ENCODE measurements at regions not wholly inside any gene's neighbourhood (a gene's known extent, or its start where the extent isn't known, plus 50 kb on each side); places are given as distances from the start of the nearest gene placed in this dataset.

- H3K36me3 ChIP-seq (ENCODE audit: control insufficient read depth, insufficient read depth, low read length), result no peaks in the 10 kb centered on the region
- peaks cover 2% of the 10 kb centered on the region for H3K27me3 ChIP-seq (ENCODE audit: control insufficient read depth, insufficient read depth, low read length)
- no peaks in the 10 kb centered on the region for H3K4me1 ChIP-seq (ENCODE audit: control insufficient read depth, extremely low read depth, insufficient read depth, low read length)
- H3K4me2 ChIP-seq (ENCODE audit: extremely low read depth, insufficient read depth, low read length), result no peak overlapping the region
- H2AFZ ChIP-seq (ENCODE audit: low read length), result no peak overlapping the region
- H3K9ac ChIP-seq (ENCODE audit: insufficient read depth, low read length), result no peak overlapping the region
- no peaks in the 10 kb centered on the region for H3K9me3 ChIP-seq (ENCODE audit: control insufficient read depth, insufficient read depth, low read depth, low read length)
- H3K4me3 ChIP-seq (replicated peaks in 1 of 4; ENCODE audit: control extremely low read depth in 1 of 4, insufficient read depth in 1 of 4, low read depth in 3 of 4, low read length in 4 of 4), result no peak overlapping the region
- H3K79me2 ChIP-seq (ENCODE audit: control insufficient read depth, insufficient read depth, low read length), result no peaks in the 10 kb centered on the region
- H3K27ac ChIP-seq (ENCODE audit: insufficient read depth, low read length), result no peak overlapping the region
- DNase-seq (ENCODE audit: low read depth in 2 of 2), result no peak
- no peaks in the 10 kb centered on the region for H4K20me1 ChIP-seq (ENCODE audit: control insufficient read depth, extremely low read depth, insufficient read depth, low read length)
- TF ChIP-seq, protein P1, sequence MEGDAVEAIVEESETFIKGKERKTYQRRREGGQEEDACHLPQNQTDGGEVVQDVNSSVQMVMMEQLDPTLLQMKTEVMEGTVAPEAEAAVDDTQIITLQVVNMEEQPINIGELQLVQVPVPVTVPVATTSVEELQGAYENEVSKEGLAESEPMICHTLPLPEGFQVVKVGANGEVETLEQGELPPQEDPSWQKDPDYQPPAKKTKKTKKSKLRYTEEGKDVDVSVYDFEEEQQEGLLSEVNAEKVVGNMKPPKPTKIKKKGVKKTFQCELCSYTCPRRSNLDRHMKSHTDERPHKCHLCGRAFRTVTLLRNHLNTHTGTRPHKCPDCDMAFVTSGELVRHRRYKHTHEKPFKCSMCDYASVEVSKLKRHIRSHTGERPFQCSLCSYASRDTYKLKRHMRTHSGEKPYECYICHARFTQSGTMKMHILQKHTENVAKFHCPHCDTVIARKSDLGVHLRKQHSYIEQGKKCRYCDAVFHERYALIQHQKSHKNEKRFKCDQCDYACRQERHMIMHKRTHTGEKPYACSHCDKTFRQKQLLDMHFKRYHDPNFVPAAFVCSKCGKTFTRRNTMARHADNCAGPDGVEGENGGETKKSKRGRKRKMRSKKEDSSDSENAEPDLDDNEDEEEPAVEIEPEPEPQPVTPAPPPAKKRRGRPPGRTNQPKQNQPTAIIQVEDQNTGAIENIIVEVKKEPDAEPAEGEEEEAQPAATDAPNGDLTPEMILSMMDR (conservative IDR thresholded peaks at IDR 0.05 in 1 of 2, IDR thresholded peaks at IDR 0.05 in 1 of 2; ENCODE audit: low read depth in 1 of 2, low read length in 2 of 2), result no peak
- no peak for TF ChIP-seq EZH2 (IDR thresholded peaks at IDR 0.05; ENCODE audit: low read length, missing control alignments)
These were observed 141.5 kb upstream of the ARHGAP42 start for GRCh38 chr11:100545556-100545955.

GRCh38 chr11:100545970-100546369 lies 141.1 kb upstream of the ARHGAP42 start:
- H3K9me3 ChIP-seq (ENCODE audit: control insufficient read depth, insufficient read depth, low read depth, low read length), result no peaks in the 10 kb centered on the region
- H3K4me2 ChIP-seq (ENCODE audit: extremely low read depth, insufficient read depth, low read length), result no peak overlapping the region
- no peaks in the 10 kb centered on the region for H3K79me2 ChIP-seq (ENCODE audit: control insufficient read depth, insufficient read depth, low read length)
- H3K27ac ChIP-seq (ENCODE audit: insufficient read depth, low read length), result no peak overlapping the region
- no peak overlapping the region for H2AFZ ChIP-seq (ENCODE audit: low read length)
- no peak overlapping the region for H3K9ac ChIP-seq (ENCODE audit: insufficient read depth, low read length)
- no peaks in the 10 kb centered on the region for H3K4me1 ChIP-seq (ENCODE audit: control insufficient read depth, extremely low read depth, insufficient read depth, low read length)
- no peaks in the 10 kb centered on the region for H3K27me3 ChIP-seq (ENCODE audit: control insufficient read depth, insufficient read depth, low read length)
- H3K4me3 ChIP-seq (replicated peaks in 1 of 4; ENCODE audit: control extremely low read depth in 1 of 4, insufficient read depth in 1 of 4, low read depth in 3 of 4, low read length in 4 of 4), result no peak overlapping the region
- H3K36me3 ChIP-seq (ENCODE audit: control insufficient read depth, insufficient read depth, low read length), result no peaks in the 10 kb centered on the region
- TF ChIP-seq EZH2 (IDR thresholded peaks at IDR 0.05; ENCODE audit: low read length, missing control alignments), result no peak
- TF ChIP-seq, protein P1 (conservative IDR thresholded peaks at IDR 0.05 in 1 of 2, IDR thresholded peaks at IDR 0.05 in 1 of 2; ENCODE audit: low read depth in 1 of 2, low read length in 2 of 2), result no peak
- no peaks in the 10 kb centered on the region for H4K20me1 ChIP-seq (ENCODE audit: control insufficient read depth, extremely low read depth, insufficient read depth, low read length)
- DNase-seq (ENCODE audit: low read depth in 2 of 2), result no peak

DNA sequence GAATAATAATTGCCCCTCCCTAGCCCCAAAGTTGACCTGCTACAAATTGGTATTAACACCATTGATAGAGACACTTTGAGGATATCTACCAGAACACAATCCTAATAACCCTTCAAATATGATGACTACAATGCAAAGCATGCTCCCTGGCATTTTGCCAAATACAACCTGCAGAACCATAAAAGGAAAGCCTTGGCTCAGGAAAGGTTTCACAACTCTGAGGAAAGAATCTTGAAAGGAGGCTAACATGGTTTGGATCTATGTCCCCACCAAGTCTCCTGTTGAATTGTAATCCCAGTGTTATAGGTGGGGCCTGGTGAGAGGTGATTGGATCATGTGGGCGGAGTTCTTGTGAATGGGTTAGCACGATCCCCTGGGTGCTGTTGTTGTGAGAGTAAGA lies 140.4 kb upstream of the ARHGAP42 start:
- TF ChIP-seq EZH2 (IDR thresholded peaks at IDR 0.05; ENCODE audit: low read length, missing control alignments), result no peak
- TF ChIP-seq, protein P1 (conservative IDR thresholded peaks at IDR 0.05 in 1 of 2, IDR thresholded peaks at IDR 0.05 in 1 of 2; ENCODE audit: low read depth in 1 of 2, low read length in 2 of 2), result no peak
- H3K4me2 ChIP-seq (ENCODE audit: extremely low read depth, insufficient read depth, low read length), result no peak overlapping the region

More for the DNA sequence above, 140.4 kb upstream of the ARHGAP42 start:
- H3K27me3 ChIP-seq (ENCODE audit: control insufficient read depth, insufficient read depth, low read length), result no peaks in the 10 kb centered on the region
- H3K36me3 ChIP-seq (ENCODE audit: control insufficient read depth, insufficient read depth, low read length), result no peaks in the 10 kb centered on the region
- no peaks in the 10 kb centered on the region for H3K9me3 ChIP-seq (ENCODE audit: control insufficient read depth, insufficient read depth, low read depth, low read length)
- no peak overlapping the region for H3K4me3 ChIP-seq (replicated peaks in 1 of 4; ENCODE audit: control extremely low read depth in 1 of 4, insufficient read depth in 1 of 4, low read depth in 3 of 4, low read length in 4 of 4)
- H3K9ac ChIP-seq (ENCODE audit: insufficient read depth, low read length), result no peak overlapping the region
- H3K79me2 ChIP-seq (ENCODE audit: control insufficient read depth, insufficient read depth, low read length), result no peaks in the 10 kb centered on the region
- H3K27ac ChIP-seq (ENCODE audit: insufficient read depth, low read length), result no peak overlapping the region
- H3K4me1 ChIP-seq (ENCODE audit: control insufficient read depth, extremely low read depth, insufficient read depth, low read length), result no peaks in the 10 kb centered on the region
- no peaks in the 10 kb centered on the region for H4K20me1 ChIP-seq (ENCODE audit: control insufficient read depth, extremely low read depth, insufficient read depth, low read length)
- no peak overlapping the region for H2AFZ ChIP-seq (ENCODE audit: low read length)
- DNase-seq (ENCODE audit: low read depth in 2 of 2), result peak; percentile 40 to 67
